ENCODE measurements at regions not wholly inside any gene's neighbourhood (a gene's known extent, or its start where the extent isn't known, plus 50 kb on each side); places are given as distances from the start of the nearest gene placed in this dataset.

DNA sequence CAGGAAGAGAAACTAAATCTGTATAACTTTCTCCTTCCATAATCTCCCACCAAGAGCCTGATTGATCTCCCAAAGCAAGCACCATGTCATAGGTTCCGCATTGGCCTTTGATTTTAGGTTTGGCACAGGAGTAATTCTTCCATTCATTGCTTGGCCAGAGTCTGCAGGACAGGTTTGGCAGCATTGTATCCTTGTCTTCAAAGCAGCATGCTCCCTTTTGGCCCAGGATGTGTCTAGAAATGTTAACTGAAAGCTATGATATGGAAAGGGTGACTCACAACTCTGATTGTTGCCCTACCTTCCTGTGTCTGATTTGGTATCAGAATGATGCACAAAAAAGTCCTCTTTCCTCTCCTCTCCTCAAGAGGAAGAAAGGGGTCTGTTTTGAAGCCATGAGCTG is 824.3 kb upstream of the PRMT6 start:
- DNase-seq, result no peak
- no peak overlapping the region for H3K4me3 ChIP-seq
- no peaks in the 10 kb centered on the region for H3K27me3 ChIP-seq (ENCODE audit: low read depth)
- intact Hi-C loops (cut with micrococcal nuclease), result no loop called here
- H3K27ac ChIP-seq (replicated peaks), result no peak overlapping the region
- no peaks in the 10 kb centered on the region for H3K9me3 ChIP-seq (replicated peaks)
- H3K4me1 ChIP-seq, result no peaks in the 10 kb centered on the region
- TF ChIP-seq, protein P1, sequence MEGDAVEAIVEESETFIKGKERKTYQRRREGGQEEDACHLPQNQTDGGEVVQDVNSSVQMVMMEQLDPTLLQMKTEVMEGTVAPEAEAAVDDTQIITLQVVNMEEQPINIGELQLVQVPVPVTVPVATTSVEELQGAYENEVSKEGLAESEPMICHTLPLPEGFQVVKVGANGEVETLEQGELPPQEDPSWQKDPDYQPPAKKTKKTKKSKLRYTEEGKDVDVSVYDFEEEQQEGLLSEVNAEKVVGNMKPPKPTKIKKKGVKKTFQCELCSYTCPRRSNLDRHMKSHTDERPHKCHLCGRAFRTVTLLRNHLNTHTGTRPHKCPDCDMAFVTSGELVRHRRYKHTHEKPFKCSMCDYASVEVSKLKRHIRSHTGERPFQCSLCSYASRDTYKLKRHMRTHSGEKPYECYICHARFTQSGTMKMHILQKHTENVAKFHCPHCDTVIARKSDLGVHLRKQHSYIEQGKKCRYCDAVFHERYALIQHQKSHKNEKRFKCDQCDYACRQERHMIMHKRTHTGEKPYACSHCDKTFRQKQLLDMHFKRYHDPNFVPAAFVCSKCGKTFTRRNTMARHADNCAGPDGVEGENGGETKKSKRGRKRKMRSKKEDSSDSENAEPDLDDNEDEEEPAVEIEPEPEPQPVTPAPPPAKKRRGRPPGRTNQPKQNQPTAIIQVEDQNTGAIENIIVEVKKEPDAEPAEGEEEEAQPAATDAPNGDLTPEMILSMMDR (IDR thresholded peaks at IDR 0.05; ENCODE audit: borderline replicate concordance), result no peak
- no peaks in the 10 kb centered on the region for H3K36me3 ChIP-seq

DNA sequence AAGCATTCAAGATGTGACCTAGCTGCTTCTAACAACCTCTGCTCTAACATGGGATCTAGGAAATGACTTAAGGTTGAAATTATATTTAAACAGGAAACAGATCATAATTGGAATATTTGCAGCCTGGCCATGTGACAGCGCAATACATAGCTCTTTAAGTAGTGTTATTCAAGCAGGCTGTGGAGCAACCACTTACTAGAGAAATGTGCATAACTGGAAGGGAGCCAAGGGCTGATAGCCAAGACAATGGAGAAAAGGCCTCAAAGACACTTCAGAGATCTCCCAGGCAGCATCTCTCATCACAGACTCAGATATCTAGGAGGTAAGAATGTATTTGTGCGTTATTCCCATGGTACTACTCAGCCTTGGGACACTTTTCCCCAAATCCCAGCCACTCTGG is 823.0 kb upstream of the PRMT6 start:
- no peaks in the 10 kb centered on the region for H3K36me3 ChIP-seq
- TF ChIP-seq, protein P1 (IDR thresholded peaks at IDR 0.05; ENCODE audit: borderline replicate concordance), result no peak
- H3K4me1 ChIP-seq, result no peaks in the 10 kb centered on the region
- H3K27ac ChIP-seq (replicated peaks), result no peak overlapping the region
- no peaks in the 10 kb centered on the region for H3K27me3 ChIP-seq (ENCODE audit: low read depth)
- no peak for DNase-seq
- no peak overlapping the region for H3K4me3 ChIP-seq
- intact Hi-C loops (cut with micrococcal nuclease), result no loop called here
- H3K9me3 ChIP-seq (replicated peaks), result no peaks in the 10 kb centered on the region

DNA sequence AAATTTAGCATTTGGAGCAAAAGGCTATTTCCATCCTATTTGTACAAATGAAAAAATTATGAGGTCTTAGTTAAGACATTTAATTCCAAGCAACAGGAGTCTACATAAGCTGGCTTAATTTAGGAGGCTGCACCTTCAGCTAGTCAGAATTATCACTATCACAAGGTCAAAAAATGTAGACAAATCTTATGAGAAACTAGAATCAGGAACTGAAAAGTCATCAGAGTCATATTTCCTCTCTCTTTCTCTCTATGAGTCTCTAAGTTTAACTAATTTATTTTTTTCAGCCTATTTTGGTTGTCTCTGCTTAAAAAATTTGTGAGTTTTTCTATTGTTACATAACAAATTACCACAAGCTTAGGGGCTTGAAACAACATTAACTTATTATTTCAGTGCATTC is 807.1 kb upstream of the PRMT6 start:
- TF ChIP-seq, protein P1 (IDR thresholded peaks at IDR 0.05; ENCODE audit: borderline replicate concordance), result no peak
- no peak for DNase-seq
- H3K9me3 ChIP-seq (replicated peaks), result no peaks in the 10 kb centered on the region
- no peak overlapping the region for H3K27ac ChIP-seq (replicated peaks)
- no peaks in the 10 kb centered on the region for H3K36me3 ChIP-seq
- no peaks in the 10 kb centered on the region for H3K27me3 ChIP-seq (ENCODE audit: low read depth)
- intact Hi-C loops (cut with micrococcal nuclease), result no loop called here
- H3K4me1 ChIP-seq, result no peaks in the 10 kb centered on the region
- H3K4me3 ChIP-seq, result no peak overlapping the region

DNA sequence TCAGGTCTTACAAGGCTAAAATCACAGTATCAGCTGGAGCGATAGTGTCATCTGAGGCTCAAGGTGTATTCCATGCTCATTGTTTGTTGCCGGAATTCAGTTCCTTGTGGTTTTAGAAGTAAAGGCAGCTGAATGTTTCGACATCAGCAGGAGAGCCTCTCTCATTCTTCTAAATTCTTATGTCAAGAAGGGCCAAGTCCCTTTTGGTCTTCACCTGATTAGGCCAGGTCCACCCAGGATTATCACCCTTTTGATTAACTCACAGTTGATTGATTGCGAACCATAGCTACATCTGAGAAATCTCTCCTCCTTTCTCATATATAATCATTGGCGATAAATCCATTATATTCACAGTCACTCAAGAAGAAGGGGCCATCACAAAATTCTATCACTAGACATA is 806.7 kb upstream of the PRMT6 start:
- no peak overlapping the region for H3K4me3 ChIP-seq
- DNase-seq, result no peak
- H3K36me3 ChIP-seq, result no peaks in the 10 kb centered on the region
- TF ChIP-seq, protein P1 (IDR thresholded peaks at IDR 0.05; ENCODE audit: borderline replicate concordance), result no peak
- no peak overlapping the region for H3K27ac ChIP-seq (replicated peaks)
- no peaks in the 10 kb centered on the region for H3K27me3 ChIP-seq (ENCODE audit: low read depth)
- no peaks in the 10 kb centered on the region for H3K9me3 ChIP-seq (replicated peaks)
- H3K4me1 ChIP-seq, result no peaks in the 10 kb centered on the region
- intact Hi-C loops (cut with micrococcal nuclease), result no loop called here

DNA sequence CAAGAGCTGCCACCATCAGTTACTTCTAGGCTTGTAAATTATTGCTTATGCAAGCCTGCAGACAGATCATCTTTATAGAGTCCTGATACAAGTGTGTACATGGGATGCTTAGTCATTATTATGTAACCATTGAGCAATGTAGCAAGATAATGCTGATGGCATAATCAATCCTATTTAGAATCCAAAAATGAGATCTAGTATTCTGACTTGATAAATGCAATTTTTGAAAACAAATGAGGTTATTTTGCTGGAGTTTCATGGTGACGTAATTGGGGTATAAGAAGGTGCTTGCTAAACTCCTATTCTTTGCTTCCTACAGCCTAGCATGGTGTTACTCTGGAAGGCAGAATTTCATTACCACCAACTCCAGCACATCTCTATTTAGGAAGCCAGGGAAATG is 801.7 kb upstream of the PRMT6 start:
- H3K4me1 ChIP-seq, result no peaks in the 10 kb centered on the region
- TF ChIP-seq, protein P1 (IDR thresholded peaks at IDR 0.05; ENCODE audit: borderline replicate concordance), result no peak
- H3K27ac ChIP-seq (replicated peaks), result no peak overlapping the region
- H3K27me3 ChIP-seq (ENCODE audit: low read depth), result no peaks in the 10 kb centered on the region
- no peak overlapping the region for H3K4me3 ChIP-seq
- intact Hi-C loops (cut with micrococcal nuclease), result no loop called here
- H3K9me3 ChIP-seq (replicated peaks), result peaks cover 21% of the 10 kb centered on the region
- no peak for DNase-seq
- no peaks in the 10 kb centered on the region for H3K36me3 ChIP-seq

DNA sequence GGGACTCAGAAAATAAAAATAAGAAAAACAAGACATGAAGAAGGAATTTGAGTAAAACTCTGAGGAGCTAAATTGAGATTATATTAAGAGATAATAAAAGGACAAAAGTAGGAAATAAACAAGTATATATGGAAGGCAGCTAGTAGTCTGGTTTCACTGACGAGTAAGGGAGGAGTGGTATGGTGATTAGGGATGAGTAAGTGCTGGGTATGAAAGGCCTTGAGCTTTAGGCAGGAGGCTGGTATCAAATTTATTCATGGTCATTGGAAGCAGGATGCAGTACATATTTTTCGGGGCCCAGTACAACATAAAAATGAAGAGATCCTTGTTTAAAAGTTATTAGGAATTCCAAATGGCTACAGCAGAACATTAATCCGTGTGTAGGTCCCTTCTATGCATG is 789.7 kb upstream of the PRMT6 start:
- Histone ChIP-seq H3K4me3 (no peak overlapping the region), H3K36me3 (no peaks in the 10 kb centered on the region), H3K27me3 (ENCODE audit: low read depth) (no peaks in the 10 kb centered on the region), H3K27ac (replicated peaks) (no peak overlapping the region), H3K9me3 (replicated peaks) (peaks cover 42% of the 10 kb centered on the region), H3K4me1 (no peaks in the 10 kb centered on the region)
- no peak for DNase-seq
- TF ChIP-seq, protein P1 (IDR thresholded peaks at IDR 0.05; ENCODE audit: borderline replicate concordance), result no peak
- intact Hi-C loops (cut with micrococcal nuclease), result no loop called here

Measured in left ventricle myocardium inferior (tissue), 1 donor.